Naive thymus-derived CD4-positive, alpha-beta T cell (primary cell): ENCODE measurements at regions not wholly inside any gene's neighbourhood (a gene's known extent, or its start where the extent isn't known, plus 50 kb on each side); places are given as distances from the start of the nearest gene placed in this dataset.
"Not testable (repeated sequence)": the region's sequence is repeated elsewhere in the genome, so short reads cannot be mapped to it uniquely, and the experiment has no call there.

Experiments used
- ATAC-seq: fragments of 150-1000 bp; cut with Tn5 transposase; 2 replicates; pipeline ENCODE4 v1.10.0; 2021; ENCODE audit warnings: mild to moderate bottlenecking, moderate library complexity
- CTCF ChIA-PET: fragments of 350-600 bp; sonication (Branson Sonifier 250); formaldehyde crosslinking; loops from one replicate; lab custom pipeline; 2021; ENCODE audit warnings: antibody characterized with exemption; lab: Charles Lee
- POLR2A ChIA-PET: fragments of 350-600 bp; sonication (Branson Sonifier 250); formaldehyde crosslinking; loops from one replicate; lab custom pipeline; 2021; ENCODE audit warnings: antibody characterized with exemption, inconsistent platforms; lab: Charles Lee
- DNase-seq, 9 donors: peaks; one replicate each; pipeline versions ENCODE4 v3.0.0 to v3.0.0-alpha.2; 2020 to 2022; ENCODE audit warnings: mixed read lengths in 1 of 9
- H3K27ac ChIP-seq: one replicate; pipeline ENCODE4 v1.7.0; 2013; ENCODE audit warnings: mild to moderate bottlenecking, low read depth, low read length, moderate library complexity
- H3K27me3 ChIP-seq, 2 donors: one replicate each; pipeline ENCODE4 v1.7.0; 2013; ENCODE audit warnings: low read length in 2 of 2, mild to moderate bottlenecking in 2 of 2, moderate library complexity in 2 of 2; ENCODE audit not compliant: control insufficient read depth in 2 of 2, insufficient read depth in 2 of 2
- H3K36me3 ChIP-seq, 3 experiments: 1 replicate in 2 of 3; 2 replicates in 1 of 3; pipeline ENCODE4 v1.7.0; 2013; ENCODE audit warnings: low read length in 3 of 3, mild to moderate bottlenecking in 3 of 3, moderate library complexity in 1 of 3; ENCODE audit not compliant: insufficient read depth in 3 of 3, control insufficient read depth in 2 of 3
- H3K4me1 ChIP-seq, 2 donors: one replicate each; pipeline ENCODE4 v1.7.0; 2013; ENCODE audit warnings: low read length in 2 of 2, mild to moderate bottlenecking in 2 of 2, moderate library complexity in 1 of 2; ENCODE audit not compliant: control insufficient read depth in 2 of 2, insufficient read depth in 2 of 2
- H3K4me3 ChIP-seq: 2 replicates; pipeline ENCODE4 v1.7.0; 2013; ENCODE audit warnings: mild to moderate bottlenecking, low read length
- H3K9me3 ChIP-seq, 3 experiments: 1 replicate in 2 of 3; 2 replicates in 1 of 3; pipeline ENCODE4 v1.7.0; 2013; ENCODE audit warnings: low read length in 3 of 3; ENCODE audit not compliant: control insufficient read depth in 2 of 3
- H3K27ac Mint-ChIP-seq, 9 donors: one replicate each; pipeline ENCODE4 v1.8.0; 2020 to 2022; ENCODE audit warnings: mixed read lengths in 9 of 9, mild to moderate bottlenecking in 8 of 9, moderate library complexity in 5 of 9, inconsistent platforms in 2 of 9
- H3K27me3 Mint-ChIP-seq, 5 donors: one replicate each; pipeline ENCODE4 v1.8.0; 2021 to 2022; ENCODE audit warnings: mixed read lengths in 5 of 5, mild to moderate bottlenecking in 1 of 5
- H3K36me3 Mint-ChIP-seq, 5 donors: one replicate each; pipeline ENCODE4 v1.8.0; 2020 to 2022; ENCODE audit warnings: mixed read lengths in 5 of 5, mild to moderate bottlenecking in 3 of 5, inconsistent platforms in 1 of 5
- H3K4me1 Mint-ChIP-seq, 7 donors: one replicate each; pipeline ENCODE4 v1.8.0; 2020 to 2022; ENCODE audit warnings: mixed read lengths in 7 of 7, mild to moderate bottlenecking in 3 of 7, inconsistent platforms in 1 of 7
- H3K4me3 Mint-ChIP-seq, 10 donors: one replicate each; pipeline ENCODE4 v1.8.0; 2020 to 2022; ENCODE audit warnings: mild to moderate bottlenecking in 10 of 10, mixed read lengths in 10 of 10, moderate library complexity in 6 of 10, inconsistent platforms in 2 of 10
- H3K9me3 Mint-ChIP-seq, 11 donors: one replicate each; pipeline ENCODE4 v1.8.0; 2020 to 2022; ENCODE audit warnings: mixed read lengths in 11 of 11, mild to moderate bottlenecking in 4 of 11, inconsistent platforms in 1 of 11, moderate library complexity in 1 of 11
- intact Hi-C, 2 donors: fragments of 100-400 bp; cut with micrococcal nuclease; formaldehyde crosslinking; loops; one replicate each; pipeline ENCODE4 v1.15.1; 2023

DNA sequence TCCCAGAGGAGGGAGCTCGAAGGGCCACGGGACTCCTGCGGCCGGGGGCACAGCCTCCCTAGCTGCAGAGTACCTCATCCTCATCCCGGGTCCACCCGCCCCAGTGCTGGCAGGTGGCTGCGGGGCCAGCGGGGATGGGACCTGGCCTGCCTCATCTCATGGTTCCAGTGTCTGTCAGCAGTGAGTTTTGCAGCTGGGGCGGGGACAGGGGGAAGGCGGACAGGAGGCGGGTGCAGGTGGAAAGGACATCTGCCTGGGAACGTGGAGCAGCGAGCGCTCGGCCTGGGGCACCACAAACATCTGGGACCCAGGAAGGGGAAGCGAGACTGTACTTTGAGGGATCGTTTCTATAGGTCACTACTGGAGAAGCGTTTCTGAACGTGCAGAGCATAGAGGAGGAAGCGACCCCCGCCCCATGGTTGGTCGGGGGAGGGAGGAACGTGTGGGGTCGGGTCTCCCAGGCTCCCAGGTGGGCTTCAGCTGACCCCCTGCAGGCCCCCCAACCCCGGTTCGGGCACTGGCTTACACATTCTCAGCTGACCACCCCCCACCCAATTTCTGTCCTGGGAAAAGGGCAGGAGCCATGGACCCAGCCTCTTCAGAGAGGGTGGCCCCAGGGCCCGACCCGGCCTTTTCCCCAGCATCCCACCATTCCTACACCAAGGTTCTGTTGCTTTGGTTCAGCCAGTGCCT lies 56.5 kb upstream of the NOTCH1 start:
- no peak overlapping the region for H3K4me3 ChIP-seq
- ChIA-PET POLR2A (no interaction called here), CTCF (no interaction called here)
- ATAC-seq (no peak), DNase-seq (no peak)
- Mint-ChIP-seq H3K4me3 (no peak overlapping the region), H3K27ac (no peak overlapping the region), H3K27me3 (peaks cover 12 to 37% (median 18%) of the 10 kb centered on the region in 5 donors), H3K36me3 (peaks cover 0 to 4% (median 0%) of the 10 kb centered on the region in 5 donors), H3K4me1 (peaks cover 0 to 10% (median 0%) of the 10 kb centered on the region in 7 donors), H3K9me3 (peaks cover 0 to 4% (median 0%) of the 10 kb centered on the region in 11 donors)
- H3K27me3 ChIP-seq, result peaks cover 0 to 4% of the 10 kb centered on the region in 2 donors
- H3K9me3 ChIP-seq, result no peaks in the 10 kb centered on the region
- H3K27ac ChIP-seq, result no peak overlapping the region
- intact Hi-C loops, result no loop called here
- no peaks in the 10 kb centered on the region for H3K4me1 ChIP-seq
- no peaks in the 10 kb centered on the region for H3K36me3 ChIP-seq

DNA sequence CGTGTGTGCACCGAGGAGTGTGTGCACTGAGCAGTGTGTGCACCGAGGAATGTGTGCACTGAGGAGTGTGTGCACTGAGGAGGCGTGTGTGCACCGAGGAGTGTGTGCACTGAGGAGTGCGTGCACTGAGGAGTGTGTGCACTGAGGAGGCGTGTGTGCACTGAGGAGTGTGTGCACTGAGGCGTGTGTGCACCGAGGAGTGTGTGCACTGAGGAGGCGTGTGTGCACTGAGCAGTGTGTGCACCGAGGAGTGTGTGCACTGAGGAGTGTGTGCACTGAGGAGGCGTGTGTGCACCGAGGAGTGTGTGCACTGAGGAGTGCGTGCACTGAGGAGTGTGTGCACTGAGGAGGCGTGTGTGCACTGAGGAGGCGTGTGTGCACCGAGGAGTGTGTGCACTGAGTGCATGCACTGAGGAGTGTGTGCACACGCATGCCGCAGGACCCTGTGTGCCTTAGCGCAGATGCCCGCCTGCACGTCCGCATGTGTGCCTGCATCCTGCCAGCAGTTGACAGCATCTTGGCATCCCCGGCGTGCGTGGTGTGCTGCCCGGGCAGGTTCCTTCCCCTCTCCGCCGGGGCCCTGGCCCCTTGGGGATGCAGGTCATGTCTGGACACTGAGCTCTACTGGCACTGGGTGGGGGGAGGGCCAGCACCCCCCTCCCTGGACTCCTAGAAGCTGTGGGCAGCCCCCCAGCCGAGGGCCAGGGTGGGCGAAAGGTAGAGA lies 55.6 kb upstream of the NOTCH1 start:
- intact Hi-C loops, POLR2A ChIA-PET, H3K9me3 Mint-ChIP-seq: not testable (repeated sequence)

DNA sequence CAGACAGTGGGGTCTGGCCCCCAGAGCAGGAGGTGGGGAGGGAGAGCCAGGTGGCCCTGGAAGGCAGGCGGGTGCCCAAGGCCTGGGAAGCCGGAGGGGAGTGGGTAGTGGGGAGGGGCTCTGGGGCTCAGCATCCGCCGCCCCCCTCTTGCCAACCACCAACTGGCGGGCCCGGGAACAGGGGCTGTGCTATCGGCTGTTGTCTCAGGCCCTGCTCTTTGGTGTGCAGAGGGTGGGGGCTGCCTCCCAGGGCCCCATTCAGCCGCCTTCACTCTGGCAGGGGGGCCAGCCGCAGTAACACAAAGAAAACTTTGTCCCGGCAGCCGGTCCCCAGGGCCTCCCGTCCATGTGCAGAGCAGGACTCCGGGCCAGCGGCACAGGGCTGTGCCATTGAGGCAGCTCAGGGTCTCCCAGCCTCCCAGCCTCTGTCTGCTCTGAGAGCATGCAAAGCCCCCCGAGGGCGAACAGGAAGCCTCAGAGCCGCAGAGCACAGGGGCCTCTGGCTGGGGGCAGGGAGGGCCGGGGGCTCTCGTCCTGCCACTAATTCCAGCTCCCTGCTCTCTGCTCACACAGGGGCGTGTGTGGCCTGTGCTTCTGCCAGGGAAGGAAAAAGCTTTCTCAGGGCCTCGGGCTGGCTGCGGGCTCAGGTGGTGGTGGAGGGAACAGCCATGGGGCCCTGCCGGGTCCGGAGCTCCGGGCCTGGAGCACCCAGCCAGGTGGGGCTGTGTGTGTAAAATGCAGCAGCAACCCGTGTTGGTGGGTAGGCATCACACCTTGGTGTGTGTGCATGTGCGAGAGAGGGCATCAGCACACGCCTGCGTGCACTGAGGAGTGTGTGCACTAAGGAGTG lies 54.2 kb upstream of the NOTCH1 start:
- H3K9me3 ChIP-seq, result no peaks in the 10 kb centered on the region
- H3K4me1 ChIP-seq, result no peaks in the 10 kb centered on the region
- DNase-seq (no peak), ATAC-seq (no peak)
- peaks cover 0 to 4% (median 0%) of the 10 kb centered on the region in 5 donors for H3K36me3 Mint-ChIP-seq
- peaks cover 0 to 12% (median 0%) of the 10 kb centered on the region in 7 donors for H3K4me1 Mint-ChIP-seq
- H3K4me3 Mint-ChIP-seq, result no peak overlapping the region
- no peak overlapping the region for H3K27ac ChIP-seq
- ChIA-PET CTCF (no interaction called here), POLR2A (no interaction called here)
- H3K9me3 Mint-ChIP-seq, result peaks cover 0 to 4% (median 0%) of the 10 kb centered on the region in 11 donors
- H3K4me3 ChIP-seq, result no peak overlapping the region
- no peaks in the 10 kb centered on the region for H3K36me3 ChIP-seq
- no peak overlapping the region for H3K27ac Mint-ChIP-seq
- H3K27me3 ChIP-seq, result peaks cover 0 to 4% of the 10 kb centered on the region in 2 donors
- peaks cover 8 to 28% (median 18%) of the 10 kb centered on the region in 5 donors for H3K27me3 Mint-ChIP-seq
- intact Hi-C loops, result no loop called here

More for the DNA sequence above, 55.6 kb upstream of the NOTCH1 start:
- H3K36me3 ChIP-seq, H3K27ac ChIP-seq, H3K4me3 Mint-ChIP-seq, ATAC-seq, H3K36me3 Mint-ChIP-seq, DNase-seq, H3K9me3 ChIP-seq, CTCF ChIA-PET, H3K4me3 ChIP-seq, H3K4me1 ChIP-seq, H3K27me3 ChIP-seq, H3K27ac Mint-ChIP-seq: not testable (repeated sequence)
- Mint-ChIP-seq H3K27me3 (peaks cover 12 to 37% (median 18%) of the 10 kb centered on the region in 5 donors), H3K4me1 (peaks cover 0 to 12% (median 0%) of the 10 kb centered on the region in 7 donors)

DNA sequence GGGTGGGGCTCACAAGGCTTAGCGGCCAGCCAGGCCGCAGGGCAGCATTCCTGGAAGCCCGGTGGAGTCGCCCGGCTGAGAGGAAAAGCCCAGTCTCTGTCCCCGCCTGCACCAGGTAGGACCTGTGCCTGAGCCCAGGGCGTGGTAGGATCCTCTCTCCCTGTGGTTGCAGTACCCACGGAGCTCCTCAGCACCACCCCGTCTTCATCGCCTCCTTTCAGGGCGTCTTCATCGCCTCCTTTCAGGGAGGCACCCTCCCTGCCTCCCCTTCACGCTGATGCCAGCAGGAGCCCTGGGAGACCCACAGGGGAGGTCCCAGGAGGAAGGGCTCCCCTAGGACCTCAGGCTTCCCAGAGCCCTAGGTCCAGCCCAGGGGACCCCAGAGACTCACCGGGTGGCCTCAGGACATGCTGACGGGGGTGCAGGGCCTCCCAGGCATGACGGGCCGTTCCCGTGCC lies 53.3 kb upstream of the NOTCH1 start:
- no peak overlapping the region for H3K4me3 Mint-ChIP-seq
- H3K27me3 Mint-ChIP-seq, result peaks cover 8 to 28% (median 18%) of the 10 kb centered on the region in 5 donors
- ChIA-PET POLR2A (no interaction called here), CTCF (no interaction called here)
- no peaks in the 10 kb centered on the region for H3K4me1 ChIP-seq
- H3K36me3 Mint-ChIP-seq, result peaks cover 0 to 4% (median 0%) of the 10 kb centered on the region in 5 donors
- DNase-seq, result no peak
- intact Hi-C loops, result no loop called here
- peaks cover 0 to 17% (median 0%) of the 10 kb centered on the region in 7 donors for H3K4me1 Mint-ChIP-seq
- no peak overlapping the region for H3K27ac ChIP-seq
- no peak for ATAC-seq
- no peak overlapping the region for H3K27ac Mint-ChIP-seq
- peaks cover 0 to 4% of the 10 kb centered on the region in 2 donors for H3K27me3 ChIP-seq
- H3K9me3 Mint-ChIP-seq, result peaks cover 0 to 4% (median 0%) of the 10 kb centered on the region in 11 donors
- no peaks in the 10 kb centered on the region for H3K9me3 ChIP-seq
- H3K36me3 ChIP-seq, result no peaks in the 10 kb centered on the region
- no peak overlapping the region for H3K4me3 ChIP-seq

DNA sequence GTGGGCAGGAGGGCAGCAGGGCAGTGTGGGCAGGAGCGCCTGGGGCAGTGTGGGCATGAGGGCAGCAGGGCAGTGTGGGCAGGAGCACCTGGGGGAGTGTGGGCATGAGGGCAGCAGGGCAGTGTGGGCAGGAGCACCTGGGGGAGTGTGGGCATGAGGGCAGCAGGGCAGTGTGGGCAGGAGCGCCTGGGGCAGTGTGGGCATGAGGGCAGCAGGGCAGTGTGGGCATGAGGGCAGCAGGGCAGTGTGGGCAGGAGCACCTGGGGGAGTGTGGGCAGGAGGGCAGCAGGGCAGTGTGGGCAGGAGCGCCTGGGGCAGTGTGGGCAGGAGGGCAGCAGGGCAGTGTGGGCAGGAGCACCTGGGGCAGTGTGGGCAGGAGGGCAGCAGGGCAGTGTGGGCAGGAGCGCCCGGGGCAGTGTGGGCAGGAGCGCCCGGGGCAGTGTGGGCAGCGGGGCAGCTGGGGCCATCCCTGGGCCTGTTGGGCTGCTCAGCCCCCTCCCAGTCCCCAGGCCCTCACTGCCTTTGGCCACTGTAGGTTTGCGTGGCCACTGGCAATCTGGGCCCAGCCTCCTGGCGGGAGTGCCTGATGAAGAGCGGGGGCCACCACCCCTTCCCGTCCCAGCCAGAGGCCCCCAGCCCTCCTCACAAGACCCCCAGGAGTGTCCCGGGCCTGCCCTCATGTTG lies 52.7 kb upstream of the NOTCH1 start:
- ATAC-seq, H3K27ac Mint-ChIP-seq, H3K36me3 Mint-ChIP-seq, H3K27ac ChIP-seq, H3K4me1 ChIP-seq, H3K4me3 Mint-ChIP-seq, intact Hi-C loops, H3K9me3 Mint-ChIP-seq, H3K4me3 ChIP-seq, CTCF ChIA-PET, H3K9me3 ChIP-seq, H3K27me3 ChIP-seq, POLR2A ChIA-PET, DNase-seq, H3K36me3 ChIP-seq: not testable (repeated sequence)
- H3K27me3 Mint-ChIP-seq, result peaks cover 8 to 24% (median 15%) of the 10 kb centered on the region in 5 donors
- peaks cover 0 to 13% (median 0%) of the 10 kb centered on the region in 7 donors for H3K4me1 Mint-ChIP-seq

DNA sequence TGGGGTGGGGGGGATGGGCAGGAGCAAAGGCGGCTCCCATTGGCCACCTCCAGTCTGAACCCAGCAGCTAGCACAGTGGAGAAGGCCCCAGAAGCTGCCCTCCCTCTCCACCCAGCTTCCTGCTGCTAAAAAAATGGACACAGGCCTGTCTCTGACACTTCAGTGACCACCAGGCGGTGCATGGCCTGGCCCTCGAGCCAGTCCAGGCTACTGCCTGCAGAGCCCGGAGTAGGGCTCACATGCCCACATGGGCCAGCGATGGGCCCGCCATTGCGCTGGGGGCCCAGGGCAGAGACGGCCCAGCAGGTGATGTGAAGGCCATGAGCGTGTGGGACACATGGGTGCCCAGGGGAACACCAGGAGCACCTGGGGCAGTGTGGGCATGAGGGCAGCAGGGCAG lies 52.1 kb upstream of the NOTCH1 start:
- peaks cover 0 to 4% (median 0%) of the 10 kb centered on the region in 11 donors for H3K9me3 Mint-ChIP-seq
- Histone ChIP-seq H3K4me1 (no peaks in the 10 kb centered on the region), H3K4me3 (no peak overlapping the region), H3K36me3 (no peaks in the 10 kb centered on the region), H3K9me3 (no peaks in the 10 kb centered on the region), H3K27me3 (peaks cover 0 to 4% of the 10 kb centered on the region in 2 donors), H3K27ac (no peak overlapping the region)
- peaks cover 9 to 19% (median 12%) of the 10 kb centered on the region in 5 donors for H3K27me3 Mint-ChIP-seq
- peaks cover 0 to 4% (median 0%) of the 10 kb centered on the region in 5 donors for H3K36me3 Mint-ChIP-seq
- no peak overlapping the region for H3K4me3 Mint-ChIP-seq
- ChIA-PET POLR2A (no interaction called here), CTCF (no interaction called here)
- DNase-seq (no peak), ATAC-seq (no peak)
- H3K4me1 Mint-ChIP-seq, result peaks cover 0 to 16% (median 0%) of the 10 kb centered on the region in 7 donors
- no peak overlapping the region for H3K27ac Mint-ChIP-seq
- intact Hi-C loops, result no loop called here
